NB4 (cell line): ENCODE measurements at regions not wholly inside any gene's neighbourhood (a gene's known extent, or its start where the extent isn't known, plus 50 kb on each side); places are given as distances from the start of the nearest gene placed in this dataset.
A peak's percentile ranks its signal among the peaks of the same experiment; 100 is the strongest.

Experiments used
- DNase-seq: peaks from one replicate; pipeline ENCODE4 v3.0.0; 2010; ENCODE audit warnings: low read depth
- H3K4me3 ChIP-seq: one replicate; pipeline ENCODE4 v1.5.1; 2011; ENCODE audit warnings: mild to moderate bottlenecking, low read depth, low read length, moderate library complexity
- CTCF ChIP-seq: IDR thresholded peaks from one replicate; pipeline ENCODE4 v1.5.1; 2012; ENCODE audit warnings: low read depth, low read length
- MAX ChIP-seq: IDR thresholded peaks from 2 replicates; pipeline ENCODE4 v1.6.1; 2011; ENCODE audit warnings: low read depth, low read length
- MYC ChIP-seq: IDR thresholded peaks from 2 replicates; pipeline ENCODE4 v1.6.1; 2011; ENCODE audit warnings: low read depth, low read length
- POLR2A ChIP-seq: IDR thresholded peaks from 2 replicates; pipeline ENCODE4 v1.6.1; 2011; ENCODE audit warnings: mild to moderate bottlenecking; ENCODE audit not compliant: insufficient read length; ENCODE audit errors: extremely low read depth

GRCh38 chr9:126085170-126085569 lies 241.5 kb upstream of the MVB12B start:
- DNase-seq, result no peak
- no peak overlapping the region for H3K4me3 ChIP-seq
- no peak for TF ChIP-seq CTCF
- TF ChIP-seq POLR2A, result no peak
- no peak for TF ChIP-seq MYC
- TF ChIP-seq MAX, result no peak

GRCh38 chr9:126088336-126088735 lies 238.3 kb upstream of the MVB12B start:
- TF ChIP-seq CTCF (no peak), MAX (no peak), MYC (no peak), POLR2A (no peak)

GRCh38 chr9:126089789-126090188 lies 236.8 kb upstream of the MVB12B start:
- DNase-seq, result no peak
- TF ChIP-seq MYC (no peak), MAX (no peak), POLR2A (no peak), CTCF (no peak)
- H3K4me3 ChIP-seq, result no peak overlapping the region

More at GRCh38 chr9:126088336-126088735, 238.3 kb upstream of the MVB12B start:
- DNase-seq, result no peak
- no peak overlapping the region for H3K4me3 ChIP-seq

- TF ChIP-seq CTCF (no peak), POLR2A (no peak), MYC (no peak), MAX (no peak)
- no peak overlapping the region for H3K4me3 ChIP-seq
- peak; percentile 12 for DNase-seq
Measured at GRCh38 chr9:126093771-126094170, 232.9 kb upstream of the MVB12B start.

- H3K4me3 ChIP-seq, result no peak overlapping the region
- DNase-seq, result no peak
- no peak for TF ChIP-seq MYC
- TF ChIP-seq MAX, result no peak
- no peak for TF ChIP-seq CTCF
- TF ChIP-seq POLR2A, result no peak
Measured at GRCh38 chr9:126095546-126096190, 231.0 kb upstream of the MVB12B start.

- H3K4me3 ChIP-seq, result no peak overlapping the region
- TF ChIP-seq POLR2A (no peak), MAX (no peak), MYC (no peak), CTCF (no peak)
- no peak for DNase-seq
Measured at GRCh38 chr9:126096340-126096739, 230.3 kb upstream of the MVB12B start.
